ENCODE measurements at regions not wholly inside any gene's neighbourhood (a gene's known extent, or its start where the extent isn't known, plus 50 kb on each side); places are given as distances from the start of the nearest gene placed in this dataset.

- Histone ChIP-seq H3K9me3 (ENCODE audit: control insufficient read depth in 2 of 2, low read length in 2 of 2) (no peaks in the 10 kb centered on the region), H3K27ac (ENCODE audit: low read length) (no peak overlapping the region), H3K27me3 (ENCODE audit: control insufficient read depth in 1 of 2, insufficient read depth in 2 of 2, low read length in 2 of 2) (no peaks in the 10 kb centered on the region), H3K4me3 (ENCODE audit: low read length in 2 of 2) (no peak overlapping the region), H3K36me3 (ENCODE audit: control insufficient read depth in 2 of 2, insufficient read depth in 2 of 2, low read length in 2 of 2) (no peaks in the 10 kb centered on the region), H3K4me1 (ENCODE audit: control insufficient read depth, insufficient read depth, low read length) (no peaks in the 10 kb centered on the region), H3K9ac (ENCODE audit: low read length in 2 of 2) (no peak overlapping the region)
Measured at GRCh38 chr2:192887337-192887736, 692.6 kb upstream of the TMEFF2 start.

DNA sequence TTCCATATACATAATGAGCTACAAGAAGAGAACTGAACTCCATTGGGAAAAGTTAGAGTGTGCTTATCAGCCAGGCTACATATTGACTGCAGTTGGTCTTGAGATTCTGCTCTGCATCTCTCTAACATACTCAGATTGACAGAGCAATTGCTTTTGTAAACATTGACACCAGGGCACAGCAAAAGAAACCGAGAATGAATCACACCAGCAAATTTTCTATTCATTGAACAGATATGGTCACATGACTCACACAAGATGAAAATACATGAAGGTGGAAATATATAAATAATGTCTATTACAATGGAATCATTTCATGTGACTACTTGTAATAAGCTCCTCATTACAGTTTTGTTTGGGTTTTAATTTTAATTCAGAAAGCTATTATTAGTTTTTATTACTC, 691.9 kb upstream of the TMEFF2 start:
- Histone ChIP-seq H3K4me1 (ENCODE audit: control insufficient read depth, insufficient read depth, low read length) (no peaks in the 10 kb centered on the region), H3K27ac (ENCODE audit: low read length) (no peak overlapping the region), H3K27me3 (ENCODE audit: control insufficient read depth in 1 of 2, insufficient read depth in 2 of 2, low read length in 2 of 2) (no peaks in the 10 kb centered on the region), H3K4me3 (ENCODE audit: low read length in 2 of 2) (no peak overlapping the region), H3K9ac (ENCODE audit: low read length in 2 of 2) (no peak overlapping the region), H3K36me3 (ENCODE audit: control insufficient read depth in 2 of 2, insufficient read depth in 2 of 2, low read length in 2 of 2) (no peaks in the 10 kb centered on the region), H3K9me3 (ENCODE audit: control insufficient read depth in 2 of 2, low read length in 2 of 2) (no peaks in the 10 kb centered on the region)

DNA sequence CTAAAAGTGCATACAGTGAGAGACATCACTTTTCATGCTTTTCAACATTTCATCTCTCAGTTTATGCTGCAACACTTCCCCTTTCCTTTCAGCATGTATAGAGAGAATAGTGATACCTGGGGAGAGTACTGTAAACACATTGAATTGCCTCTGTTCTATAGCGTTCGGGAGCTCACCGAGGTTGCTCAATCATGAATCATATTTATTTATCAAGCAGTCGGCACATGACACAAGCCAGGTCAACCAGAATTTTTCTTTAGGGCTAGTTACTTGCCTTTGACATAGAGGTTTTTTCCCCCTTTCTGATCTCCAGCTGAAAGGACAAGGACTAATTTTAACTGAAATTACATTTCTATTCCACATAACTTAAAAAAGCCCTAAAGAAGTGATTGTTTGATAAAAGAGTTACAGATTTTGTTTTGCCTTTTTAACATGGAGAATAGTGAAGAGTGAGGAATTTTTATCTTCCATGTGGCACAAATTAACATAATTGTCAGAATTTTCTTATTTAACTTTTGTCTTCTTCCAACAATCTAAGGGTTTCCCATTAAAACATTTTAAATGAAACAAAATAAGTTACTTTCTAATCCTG, 690.9 kb upstream of the TMEFF2 start:
- Histone ChIP-seq H3K36me3 (ENCODE audit: control insufficient read depth in 2 of 2, insufficient read depth in 2 of 2, low read length in 2 of 2) (no peaks in the 10 kb centered on the region), H3K4me3 (ENCODE audit: low read length in 2 of 2) (no peak overlapping the region), H3K27ac (ENCODE audit: low read length) (no peak overlapping the region), H3K4me1 (ENCODE audit: control insufficient read depth, insufficient read depth, low read length) (no peaks in the 10 kb centered on the region), H3K27me3 (ENCODE audit: control insufficient read depth in 1 of 2, insufficient read depth in 2 of 2, low read length in 2 of 2) (no peaks in the 10 kb centered on the region), H3K9me3 (ENCODE audit: control insufficient read depth in 2 of 2, low read length in 2 of 2) (no peaks in the 10 kb centered on the region), H3K9ac (ENCODE audit: low read length in 2 of 2) (no peak overlapping the region)

- no peaks in the 10 kb centered on the region for H3K27me3 ChIP-seq (ENCODE audit: control insufficient read depth in 1 of 2, insufficient read depth in 2 of 2, low read length in 2 of 2)
- H3K36me3 ChIP-seq (ENCODE audit: control insufficient read depth in 2 of 2, insufficient read depth in 2 of 2, low read length in 2 of 2) = no peaks in the 10 kb centered on the region
- H3K4me3 ChIP-seq (ENCODE audit: low read length in 2 of 2) = no peak overlapping the region
- H3K4me1 ChIP-seq (ENCODE audit: control insufficient read depth, insufficient read depth, low read length) = no peaks in the 10 kb centered on the region
- no peaks in the 10 kb centered on the region for H3K9me3 ChIP-seq (ENCODE audit: control insufficient read depth in 2 of 2, low read length in 2 of 2)
- no peak overlapping the region for H3K9ac ChIP-seq (ENCODE audit: low read length in 2 of 2)
- no peak overlapping the region for H3K27ac ChIP-seq (ENCODE audit: low read length)
Measured at GRCh38 chr2:192877159-192877558, 682.4 kb upstream of the TMEFF2 start.

DNA sequence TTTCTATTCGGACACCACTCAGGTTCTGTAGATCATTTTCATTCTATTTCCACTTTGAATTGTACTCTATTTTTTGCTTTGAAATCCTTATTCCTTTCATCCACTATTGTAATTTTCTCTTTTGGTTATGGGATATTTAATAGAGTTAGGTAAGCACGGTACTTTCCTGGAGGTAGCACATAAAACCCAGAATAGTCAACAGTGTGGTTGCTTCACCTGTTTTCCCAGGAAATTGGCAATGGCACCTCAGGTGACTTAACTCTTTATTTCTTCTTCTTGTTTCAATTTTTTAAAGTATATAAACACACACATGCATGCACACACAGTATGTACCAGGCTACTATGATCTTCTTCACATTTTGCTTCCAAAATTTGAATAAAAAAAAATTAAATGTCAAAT, 682.0 kb upstream of the TMEFF2 start:
- Histone ChIP-seq H3K9me3 (ENCODE audit: control insufficient read depth in 2 of 2, low read length in 2 of 2) (no peaks in the 10 kb centered on the region), H3K4me1 (ENCODE audit: control insufficient read depth, insufficient read depth, low read length) (no peaks in the 10 kb centered on the region), H3K4me3 (ENCODE audit: low read length in 2 of 2) (no peak overlapping the region), H3K36me3 (ENCODE audit: control insufficient read depth in 2 of 2, insufficient read depth in 2 of 2, low read length in 2 of 2) (no peaks in the 10 kb centered on the region), H3K27me3 (ENCODE audit: control insufficient read depth in 1 of 2, insufficient read depth in 2 of 2, low read length in 2 of 2) (no peaks in the 10 kb centered on the region), H3K9ac (ENCODE audit: low read length in 2 of 2) (no peak overlapping the region), H3K27ac (ENCODE audit: low read length) (no peak overlapping the region)

GRCh38 chr2:192854706-192855105, 660.0 kb upstream of the TMEFF2 start:
- H3K27me3 ChIP-seq (ENCODE audit: control insufficient read depth in 1 of 2, insufficient read depth in 2 of 2, low read length in 2 of 2) = no peaks in the 10 kb centered on the region
- H3K36me3 ChIP-seq (ENCODE audit: control insufficient read depth in 2 of 2, insufficient read depth in 2 of 2, low read length in 2 of 2) = no peaks in the 10 kb centered on the region
- no peak overlapping the region for H3K9ac ChIP-seq (ENCODE audit: low read length in 2 of 2)
- no peak overlapping the region for H3K27ac ChIP-seq (ENCODE audit: low read length)
- H3K4me3 ChIP-seq (ENCODE audit: low read length in 2 of 2) = no peak overlapping the region
- H3K9me3 ChIP-seq (ENCODE audit: control insufficient read depth in 2 of 2, low read length in 2 of 2) = no peaks in the 10 kb centered on the region
- H3K4me1 ChIP-seq (ENCODE audit: control insufficient read depth, insufficient read depth, low read length) = no peaks in the 10 kb centered on the region

DNA sequence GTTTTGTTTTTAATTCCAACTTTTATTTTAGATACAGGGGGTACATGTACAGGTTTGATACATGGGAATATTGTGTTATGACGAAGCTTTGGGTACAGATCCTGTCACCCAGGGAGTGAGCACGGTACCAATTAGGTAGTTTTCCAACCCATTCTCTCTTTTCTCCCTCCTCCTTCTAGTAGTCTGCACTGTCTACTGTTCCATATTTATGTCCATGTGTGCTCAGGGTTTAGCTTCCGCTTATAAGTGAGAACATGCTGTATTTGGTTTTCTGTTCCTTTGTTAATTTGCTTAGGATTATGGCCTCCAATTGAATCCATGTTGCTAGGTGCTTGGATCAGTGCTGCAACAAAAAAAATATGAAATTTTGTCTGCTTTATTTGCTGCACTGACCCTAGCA, 659.3 kb upstream of the TMEFF2 start:
- H3K9me3 ChIP-seq (ENCODE audit: control insufficient read depth in 2 of 2, low read length in 2 of 2) = no peaks in the 10 kb centered on the region
- H3K27ac ChIP-seq (ENCODE audit: low read length) = no peak overlapping the region
- H3K4me3 ChIP-seq (ENCODE audit: low read length in 2 of 2) = no peak overlapping the region
- no peak overlapping the region for H3K9ac ChIP-seq (ENCODE audit: low read length in 2 of 2)
- H3K27me3 ChIP-seq (ENCODE audit: control insufficient read depth in 1 of 2, insufficient read depth in 2 of 2, low read length in 2 of 2) = no peaks in the 10 kb centered on the region
- H3K4me1 ChIP-seq (ENCODE audit: control insufficient read depth, insufficient read depth, low read length) = no peaks in the 10 kb centered on the region
- H3K36me3 ChIP-seq (ENCODE audit: control insufficient read depth in 2 of 2, insufficient read depth in 2 of 2, low read length in 2 of 2) = no peaks in the 10 kb centered on the region

GRCh38 chr2:192828947-192829346, 634.2 kb upstream of the TMEFF2 start:
- Histone ChIP-seq H3K27me3 (ENCODE audit: control insufficient read depth in 1 of 2, insufficient read depth in 2 of 2, low read length in 2 of 2) (no peaks in the 10 kb centered on the region), H3K27ac (ENCODE audit: low read length) (no peak overlapping the region), H3K9ac (ENCODE audit: low read length in 2 of 2) (no peak overlapping the region), H3K4me1 (ENCODE audit: control insufficient read depth, insufficient read depth, low read length) (no peaks in the 10 kb centered on the region), H3K36me3 (ENCODE audit: control insufficient read depth in 2 of 2, insufficient read depth in 2 of 2, low read length in 2 of 2) (no peaks in the 10 kb centered on the region), H3K9me3 (ENCODE audit: control insufficient read depth in 2 of 2, low read length in 2 of 2) (no peaks in the 10 kb centered on the region), H3K4me3 (ENCODE audit: low read length in 2 of 2) (no peak overlapping the region)

DNA sequence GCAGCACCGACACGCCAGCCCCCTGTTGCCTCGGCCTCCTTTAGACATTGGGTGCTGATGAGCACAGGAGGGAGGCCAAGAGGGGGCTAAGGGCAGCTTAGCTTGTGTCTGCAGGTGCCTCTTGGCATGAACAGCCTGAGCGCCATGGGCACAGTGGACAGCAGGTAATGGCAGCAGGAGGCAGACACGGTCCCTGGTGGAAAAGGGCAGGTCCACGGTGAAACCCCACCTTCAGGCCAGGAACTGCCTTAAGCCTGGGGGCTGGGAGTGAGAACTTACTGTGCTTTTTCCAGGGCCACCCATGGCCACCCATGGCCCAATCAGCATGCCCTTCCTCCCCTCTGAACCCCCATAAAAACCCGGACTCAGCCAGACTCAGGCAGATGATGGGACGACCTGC, 633.4 kb upstream of the TMEFF2 start:
- H3K4me1 ChIP-seq (ENCODE audit: control insufficient read depth, insufficient read depth, low read length) = no peaks in the 10 kb centered on the region
- no peak overlapping the region for H3K9ac ChIP-seq (ENCODE audit: low read length in 2 of 2)
- no peak overlapping the region for H3K4me3 ChIP-seq (ENCODE audit: low read length in 2 of 2)
- H3K27me3 ChIP-seq (ENCODE audit: control insufficient read depth in 1 of 2, insufficient read depth in 2 of 2, low read length in 2 of 2) = no peaks in the 10 kb centered on the region
- no peaks in the 10 kb centered on the region for H3K9me3 ChIP-seq (ENCODE audit: control insufficient read depth in 2 of 2, low read length in 2 of 2)
- no peak overlapping the region for H3K27ac ChIP-seq (ENCODE audit: low read length)
- no peaks in the 10 kb centered on the region for H3K36me3 ChIP-seq (ENCODE audit: control insufficient read depth in 2 of 2, insufficient read depth in 2 of 2, low read length in 2 of 2)

- H3K27ac ChIP-seq (ENCODE audit: low read length) = no peak overlapping the region
- no peaks in the 10 kb centered on the region for H3K36me3 ChIP-seq (ENCODE audit: control insufficient read depth in 2 of 2, insufficient read depth in 2 of 2, low read length in 2 of 2)
- no peak overlapping the region for H3K4me3 ChIP-seq (ENCODE audit: low read length in 2 of 2)
- no peaks in the 10 kb centered on the region for H3K9me3 ChIP-seq (ENCODE audit: control insufficient read depth in 2 of 2, low read length in 2 of 2)
- no peaks in the 10 kb centered on the region for H3K4me1 ChIP-seq (ENCODE audit: control insufficient read depth, insufficient read depth, low read length)
- no peaks in the 10 kb centered on the region for H3K27me3 ChIP-seq (ENCODE audit: control insufficient read depth in 1 of 2, insufficient read depth in 2 of 2, low read length in 2 of 2)
- no peak overlapping the region for H3K9ac ChIP-seq (ENCODE audit: low read length in 2 of 2)
Measured at GRCh38 chr2:192827735-192828134, 633.0 kb upstream of the TMEFF2 start.

DNA sequence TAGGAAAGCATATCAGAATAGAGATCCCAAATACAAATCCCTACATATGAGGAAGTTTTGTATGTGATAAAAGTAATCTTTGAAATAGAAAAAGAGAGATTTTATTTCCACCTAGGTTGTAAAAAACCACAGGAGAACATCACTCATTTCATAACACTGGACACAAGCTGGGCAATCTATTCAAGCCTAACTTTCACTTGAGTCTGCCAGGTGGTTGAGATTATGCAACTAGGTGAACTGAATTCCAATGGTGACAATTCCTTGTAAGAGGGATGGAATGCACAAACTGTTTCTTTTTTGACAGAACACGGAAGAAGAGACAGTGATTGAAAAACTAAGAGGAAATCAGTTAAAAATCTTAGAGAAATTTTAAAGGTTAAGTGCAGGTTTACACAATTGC, 619.6 kb upstream of the TMEFF2 start:
- Histone ChIP-seq H3K4me1 (ENCODE audit: control insufficient read depth, insufficient read depth, low read length) (no peaks in the 10 kb centered on the region), H3K4me3 (ENCODE audit: low read length in 2 of 2) (no peak overlapping the region), H3K27ac (ENCODE audit: low read length) (no peak overlapping the region), H3K27me3 (ENCODE audit: control insufficient read depth in 1 of 2, insufficient read depth in 2 of 2, low read length in 2 of 2) (no peaks in the 10 kb centered on the region), H3K36me3 (ENCODE audit: control insufficient read depth in 2 of 2, insufficient read depth in 2 of 2, low read length in 2 of 2) (no peaks in the 10 kb centered on the region), H3K9ac (ENCODE audit: low read length in 2 of 2) (no peak overlapping the region), H3K9me3 (ENCODE audit: control insufficient read depth in 2 of 2, low read length in 2 of 2) (no peaks in the 10 kb centered on the region)

Measured in stomach smooth muscle (tissue), 2 donors.